Effector memory CD4-positive, alpha-beta T cell (primary cell): ENCODE measurements at regions not wholly inside any gene's neighbourhood (a gene's known extent, or its start where the extent isn't known, plus 50 kb on each side); places are given as distances from the start of the nearest gene placed in this dataset.

Experiments
- DNase-seq, 3 donors: peaks; one replicate each; pipeline ENCODE4 v3.0.0-alpha.2; 2020
- H3K27ac ChIP-seq: 2 replicates; pipeline ENCODE4 v1.7.0; 2013; ENCODE audit warnings: mild to moderate bottlenecking, low read length, moderate library complexity; ENCODE audit not compliant: insufficient read depth, poor library complexity, severe bottlenecking
- H3K27me3 ChIP-seq: replicated peaks from 2 replicates; pipeline ENCODE4 v1.7.0; 2013; ENCODE audit warnings: mild to moderate bottlenecking, low read length; ENCODE audit not compliant: insufficient read depth, control insufficient read depth, poor library complexity, severe bottlenecking
- H3K36me3 ChIP-seq: 2 replicates; pipeline ENCODE4 v1.7.0; 2013; ENCODE audit warnings: mild to moderate bottlenecking, low read length, moderate library complexity; ENCODE audit not compliant: control insufficient read depth, insufficient read depth
- H3K4me1 ChIP-seq: 2 replicates; pipeline ENCODE4 v1.7.0; 2013; ENCODE audit warnings: low read length, mild to moderate bottlenecking; ENCODE audit not compliant: control insufficient read depth, insufficient read depth, poor library complexity, severe bottlenecking
- H3K4me3 ChIP-seq: 2 replicates; pipeline ENCODE4 v1.7.0; 2013; ENCODE audit warnings: low read length, low read depth, mild to moderate bottlenecking; ENCODE audit not compliant: insufficient read depth, poor library complexity, severe bottlenecking
- H3K9me3 ChIP-seq: 2 replicates; pipeline ENCODE4 v1.7.0; 2013; ENCODE audit warnings: mild to moderate bottlenecking, low read length, moderate library complexity; ENCODE audit not compliant: control insufficient read depth

DNA sequence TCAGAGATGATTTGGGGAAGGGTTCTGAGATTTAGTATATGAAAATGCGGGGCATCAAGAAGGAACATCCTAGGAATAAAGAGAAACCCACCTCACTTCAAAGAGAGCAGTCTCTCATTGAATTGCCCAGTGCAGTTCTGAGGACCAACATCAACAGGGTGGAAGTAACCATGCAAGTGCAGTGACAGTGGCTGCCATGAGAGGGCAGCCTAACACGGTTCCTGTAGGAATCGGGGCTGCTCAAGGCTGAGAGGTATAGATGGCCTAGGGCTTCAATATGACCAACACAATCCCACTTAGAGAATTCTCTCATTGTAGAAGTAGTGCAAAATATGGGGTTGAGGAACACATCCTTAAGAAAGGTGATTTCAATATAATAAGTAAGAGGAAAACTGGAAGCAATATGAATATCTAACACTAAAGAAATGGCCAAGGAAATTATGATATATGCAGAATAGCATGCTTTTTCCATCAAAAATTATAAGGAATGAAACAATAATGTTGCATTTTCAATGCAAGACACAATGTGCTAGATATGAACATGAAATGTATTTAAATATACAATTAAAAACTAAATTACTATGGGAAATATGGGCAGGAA, 51.1 kb upstream of the ARRDC4 start:
- Histone ChIP-seq H3K4me3 (no peak overlapping the region), H3K4me1 (no peaks in the 10 kb centered on the region)
- peak in 1 of 3 donors; percentile 2 for DNase-seq

More for the DNA sequence above, 51.1 kb upstream of the ARRDC4 start:
- H3K36me3 ChIP-seq, result no peaks in the 10 kb centered on the region
- H3K9me3 ChIP-seq, result no peaks in the 10 kb centered on the region
- H3K27ac ChIP-seq, result no peak overlapping the region
- no peaks in the 10 kb centered on the region for H3K27me3 ChIP-seq
